HG03135 (cell line): ENCODE measurements at regions not wholly inside any gene's neighbourhood (a gene's known extent, or its start where the extent isn't known, plus 50 kb on each side); places are given as distances from the start of the nearest gene placed in this dataset.

Source experiments
- ATAC-seq: cut with Tn5 transposase; IDR thresholded peaks from one replicate; pipeline ENCODE4 v1.9.1; 2021; ENCODE audit warnings: mild to moderate bottlenecking, moderate library complexity; ENCODE audit not compliant: unreplicated experiment

GRCh38 chr12:124240493-124240892 lies 54.4 kb upstream of the RFLNA start:
- no peak for ATAC-seq

DNA sequence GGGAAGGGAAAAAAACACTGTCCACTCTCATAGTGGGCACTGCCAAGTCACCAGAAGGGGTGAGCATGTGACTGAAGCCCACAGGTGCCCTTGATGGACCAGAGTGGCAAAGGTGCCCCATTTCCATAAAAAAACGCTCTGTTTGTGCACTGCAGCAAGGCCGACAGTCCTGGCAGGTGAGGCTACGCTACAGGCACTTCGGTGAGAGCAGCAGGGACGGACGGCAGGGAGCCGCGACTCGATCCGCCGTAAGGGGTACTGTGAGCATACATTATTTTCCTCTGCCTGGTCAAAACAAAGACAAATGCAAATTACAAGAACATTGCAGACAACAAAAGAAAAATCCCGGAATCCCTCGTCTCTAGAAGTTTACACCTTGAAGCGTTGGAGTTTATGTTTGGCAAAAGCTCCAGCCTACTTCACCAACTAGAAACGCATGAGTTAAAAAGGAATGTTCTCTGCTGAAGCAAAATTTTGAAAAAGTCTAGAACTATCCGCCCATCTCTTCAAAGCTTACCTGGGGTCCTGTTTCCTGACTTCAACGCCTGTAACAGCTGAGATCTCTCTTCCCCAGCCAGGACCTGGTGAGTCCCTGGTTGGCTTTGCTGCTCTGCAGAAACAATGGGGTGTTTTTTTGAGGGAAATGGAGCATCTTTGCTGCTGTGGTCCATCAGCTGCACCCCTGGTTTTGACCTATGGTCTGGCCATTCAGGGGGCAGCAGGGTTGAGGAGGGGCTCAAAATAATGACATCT lies 52.9 kb upstream of the RFLNA start:
- no peak for ATAC-seq

DNA sequence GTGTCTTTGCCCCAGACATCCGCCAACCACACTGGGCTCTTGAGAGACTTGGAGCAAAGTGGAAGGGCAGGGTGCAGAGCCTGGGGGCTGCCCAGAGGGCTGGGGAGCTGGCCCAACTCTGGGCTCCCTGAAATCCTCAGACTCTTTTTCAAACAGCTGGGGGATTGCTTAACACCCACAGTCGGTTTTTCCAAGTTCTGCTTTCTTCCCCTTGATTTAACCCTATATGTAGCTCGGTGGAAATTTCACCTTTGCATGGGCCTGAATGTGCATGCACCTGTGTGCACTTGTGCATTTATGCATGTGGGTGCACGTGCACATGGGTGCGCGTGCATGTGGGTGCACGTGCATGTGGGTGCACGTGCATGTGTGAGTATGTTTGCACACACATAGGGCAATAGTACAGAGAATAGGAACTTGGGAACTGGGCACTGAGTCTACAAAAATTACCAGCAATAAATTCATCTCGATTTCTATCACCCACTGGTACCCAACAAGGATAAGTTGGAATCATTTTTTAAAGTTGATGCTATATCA lies 52.3 kb upstream of the RFLNA start:
- no peak for ATAC-seq

DNA sequence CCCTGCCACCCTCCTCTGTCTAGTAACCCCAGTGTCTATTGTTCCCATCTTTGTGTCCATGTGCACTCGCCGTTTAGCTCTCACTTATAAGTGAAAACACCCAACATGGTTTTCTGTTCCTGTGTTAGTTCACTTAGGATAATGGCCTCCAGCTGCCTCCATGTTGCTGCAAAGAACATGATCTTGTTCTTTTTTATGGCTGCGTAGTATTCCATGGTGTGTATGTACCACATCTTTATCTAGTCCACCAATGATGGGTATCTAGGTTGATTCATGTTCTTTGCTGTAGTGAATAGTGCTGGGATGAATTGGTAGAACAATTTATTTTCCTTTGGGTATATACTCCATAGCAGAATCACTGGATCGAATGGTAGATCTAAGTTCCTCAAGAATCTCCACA lies 51.0 kb upstream of the RFLNA start:
- ATAC-seq, result no peak
